Choroid plexus epithelial cell (primary cell): ENCODE measurements at regions not wholly inside any gene's neighbourhood (a gene's known extent, or its start where the extent isn't known, plus 50 kb on each side); places are given as distances from the start of the nearest gene placed in this dataset.
A peak's percentile ranks its signal among the peaks of the same experiment; 100 is the strongest.

ENCODE experiments used
- DNase-seq: peaks from one replicate; pipeline ENCODE4 v3.0.0-alpha.2; 2010; ENCODE audit warnings: low read depth
- H3K4me3 ChIP-seq: 2 replicates; pipeline ENCODE4 v1.5.1; 2011; ENCODE audit warnings: low read depth, mild to moderate bottlenecking, control low read depth, low read length, moderate library complexity
- TF ChIP-seq, protein P1 (sequence below): conservative IDR thresholded peaks from 2 replicates; pipeline ENCODE4 v1.5.1; 2011; ENCODE audit warnings: low read depth, mild to moderate bottlenecking, control low read depth, inconsistent platforms, low read length, moderate library complexity

DNA sequence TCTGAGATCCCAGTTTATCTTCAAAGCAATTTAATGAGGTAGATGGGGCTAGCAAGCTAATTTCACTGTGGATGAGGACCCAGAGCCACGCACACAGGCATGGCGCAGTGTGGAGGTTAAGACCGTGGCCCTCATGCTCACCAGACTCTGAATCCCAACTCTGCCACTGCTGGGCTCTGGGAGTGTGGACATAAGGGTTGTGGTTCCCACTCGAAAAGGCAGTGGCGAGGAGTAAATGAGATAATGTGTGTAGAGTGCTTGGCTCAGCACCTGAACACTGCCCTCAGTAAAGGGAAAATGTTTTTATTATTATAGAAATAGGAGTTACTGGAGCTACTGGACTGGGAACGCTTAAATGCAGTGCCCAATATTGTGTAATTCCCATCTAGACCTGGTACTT is 243.5 kb upstream of the TPM1 start:
- TF ChIP-seq, protein P1, sequence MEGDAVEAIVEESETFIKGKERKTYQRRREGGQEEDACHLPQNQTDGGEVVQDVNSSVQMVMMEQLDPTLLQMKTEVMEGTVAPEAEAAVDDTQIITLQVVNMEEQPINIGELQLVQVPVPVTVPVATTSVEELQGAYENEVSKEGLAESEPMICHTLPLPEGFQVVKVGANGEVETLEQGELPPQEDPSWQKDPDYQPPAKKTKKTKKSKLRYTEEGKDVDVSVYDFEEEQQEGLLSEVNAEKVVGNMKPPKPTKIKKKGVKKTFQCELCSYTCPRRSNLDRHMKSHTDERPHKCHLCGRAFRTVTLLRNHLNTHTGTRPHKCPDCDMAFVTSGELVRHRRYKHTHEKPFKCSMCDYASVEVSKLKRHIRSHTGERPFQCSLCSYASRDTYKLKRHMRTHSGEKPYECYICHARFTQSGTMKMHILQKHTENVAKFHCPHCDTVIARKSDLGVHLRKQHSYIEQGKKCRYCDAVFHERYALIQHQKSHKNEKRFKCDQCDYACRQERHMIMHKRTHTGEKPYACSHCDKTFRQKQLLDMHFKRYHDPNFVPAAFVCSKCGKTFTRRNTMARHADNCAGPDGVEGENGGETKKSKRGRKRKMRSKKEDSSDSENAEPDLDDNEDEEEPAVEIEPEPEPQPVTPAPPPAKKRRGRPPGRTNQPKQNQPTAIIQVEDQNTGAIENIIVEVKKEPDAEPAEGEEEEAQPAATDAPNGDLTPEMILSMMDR, result no peak

DNA sequence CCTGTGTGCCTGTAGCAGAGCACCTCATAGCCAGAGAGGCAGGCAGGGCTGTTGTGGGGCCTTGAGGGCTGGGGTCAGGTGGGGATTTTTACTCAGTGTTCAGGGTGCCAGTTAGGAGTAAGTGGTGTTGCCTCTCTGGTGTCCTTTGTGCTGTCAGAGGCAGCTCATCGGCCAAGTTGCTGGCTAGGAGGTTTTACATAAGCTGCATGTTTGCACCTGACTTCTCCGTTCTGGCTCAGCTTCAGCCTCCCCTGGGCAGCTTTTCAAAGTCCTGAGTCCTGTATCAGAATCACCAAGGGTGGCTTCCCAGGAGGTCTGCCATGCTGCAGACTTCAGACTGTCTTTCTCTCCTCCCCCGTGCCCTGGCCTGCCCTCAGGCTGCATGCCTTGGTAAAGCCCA is 242.6 kb upstream of the TPM1 start:
- peak; percentile 45 for DNase-seq
- TF ChIP-seq, protein P1, result no peak
- no peak overlapping the region for H3K4me3 ChIP-seq

More for the DNA sequence above, 243.5 kb upstream of the TPM1 start:
- no peak overlapping the region for H3K4me3 ChIP-seq
- no peak for DNase-seq

DNA sequence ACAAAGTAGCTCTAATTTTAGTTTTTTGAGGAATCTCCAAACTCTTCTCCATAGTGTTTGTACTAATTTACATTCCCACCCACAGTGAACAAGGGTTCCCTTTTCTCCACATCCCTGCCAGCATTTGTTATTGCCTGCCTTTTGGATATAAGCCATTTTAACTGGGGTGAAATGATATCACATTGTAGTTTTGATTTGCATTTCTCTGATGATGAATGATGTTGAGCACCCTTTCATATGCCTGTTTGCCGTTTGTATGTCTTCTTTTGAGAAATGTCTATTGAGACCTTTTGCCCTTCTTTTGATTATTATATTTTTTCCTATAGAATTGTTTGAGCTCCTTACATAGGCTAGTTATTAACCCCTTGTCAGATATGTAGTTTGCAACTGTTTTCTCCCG is 239.9 kb upstream of the TPM1 start:
- DNase-seq, result no peak
- TF ChIP-seq, protein P1, result no peak
- H3K4me3 ChIP-seq, result no peak overlapping the region

DNA sequence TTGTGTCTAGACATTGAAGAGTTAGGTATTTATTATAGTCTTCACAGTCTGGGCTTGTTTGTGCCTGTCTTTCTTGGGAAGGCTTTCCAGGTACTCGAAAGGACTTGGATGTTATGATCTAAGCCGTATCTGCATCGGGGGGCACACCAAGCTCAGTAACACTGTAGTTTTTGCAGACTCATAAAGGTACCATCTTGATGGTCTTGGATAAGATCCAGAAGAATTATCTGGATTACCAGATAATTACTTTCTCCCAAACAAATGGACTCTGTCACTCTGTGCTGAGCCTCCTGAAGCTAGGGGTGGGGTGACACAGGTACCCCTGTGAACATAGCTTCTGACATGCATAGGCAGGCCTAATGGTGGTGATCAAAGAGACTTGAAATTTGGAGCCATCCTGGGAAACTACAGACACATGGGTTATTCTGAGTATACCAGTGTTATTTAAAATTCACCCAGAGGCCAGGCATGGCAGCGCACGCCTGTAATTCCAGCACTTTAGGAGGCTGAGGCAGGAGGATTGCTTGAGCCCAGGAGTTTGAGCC is 238.6 kb upstream of the TPM1 start:
- H3K4me3 ChIP-seq, result no peak overlapping the region
- TF ChIP-seq, protein P1, result no peak
- no peak for DNase-seq

DNA sequence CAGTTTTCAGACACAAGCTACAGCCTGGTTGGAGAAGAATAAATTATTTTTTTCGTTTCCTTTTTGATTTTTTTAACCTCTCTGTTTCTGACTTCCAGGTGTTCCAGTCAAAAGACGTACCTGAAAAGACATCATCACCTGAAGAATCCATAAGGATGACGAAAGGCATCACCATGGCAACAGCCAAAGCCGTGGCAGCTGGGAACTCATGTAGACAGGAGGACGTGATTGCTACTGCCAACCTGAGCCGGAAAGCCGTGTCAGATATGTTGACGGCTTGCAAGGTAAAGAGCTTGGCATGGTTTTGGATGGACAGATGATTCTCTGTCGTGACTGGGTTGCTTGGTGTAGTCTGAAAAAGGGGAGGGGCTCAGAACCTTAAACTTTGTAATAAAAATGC is 237.0 kb upstream of the TPM1 start:
- TF ChIP-seq, protein P1, result no peak
- no peak for DNase-seq
- H3K4me3 ChIP-seq, result no peak overlapping the region

DNA sequence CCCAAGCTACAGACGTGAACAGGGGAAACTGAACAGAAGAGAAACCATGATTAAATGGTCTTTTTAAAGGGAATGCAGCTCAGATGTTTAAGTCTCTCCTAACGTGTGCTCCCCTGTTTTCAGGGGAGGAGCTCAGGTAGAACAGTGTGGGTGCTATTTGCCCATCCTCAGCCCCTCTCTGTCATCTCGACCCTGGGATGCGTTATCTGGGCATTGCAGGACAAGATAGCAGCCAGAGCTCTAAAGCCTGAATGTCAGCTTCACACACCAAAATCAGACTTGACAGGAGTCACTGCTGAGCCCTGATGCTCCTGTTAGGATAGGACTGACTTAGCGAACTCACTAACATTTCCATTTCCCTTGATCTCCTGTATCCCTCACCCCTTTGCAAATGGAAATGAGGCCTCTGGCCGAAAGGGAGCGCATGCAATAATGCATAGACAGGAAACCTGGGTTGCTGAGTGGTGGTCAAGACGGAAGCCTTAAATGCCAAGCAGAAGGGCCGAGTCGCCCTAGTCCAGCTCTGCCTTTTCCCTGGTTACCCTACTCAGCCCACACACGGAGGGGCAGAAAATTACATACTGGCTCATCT is 234.9 kb upstream of the TPM1 start:
- no peak for DNase-seq
- H3K4me3 ChIP-seq, result no peak overlapping the region
- TF ChIP-seq, protein P1, result no peak
